Keratinocyte (primary cell): ENCODE measurements at regions not wholly inside any gene's neighbourhood (a gene's known extent, or its start where the extent isn't known, plus 50 kb on each side); places are given as distances from the start of the nearest gene placed in this dataset.

Experiments used
- DNase-seq: peaks from one replicate; pipeline ENCODE4 v3.0.0-alpha.2; 2011; ENCODE audit warnings: low read depth, missing footprints, low spot score
- FAIRE-seq: peaks from 2 replicates; lab custom pipeline; 2011; peaks lifted over from hg19 to GRCh38; lab: Jason Lieb, UNC
- H2AFZ ChIP-seq: 2 replicates; pipeline ENCODE4 v1.6.0; 2012; ENCODE audit warnings: low read length, control low read depth, inconsistent platforms; ENCODE audit not compliant: control insufficient read depth
- H3K27ac ChIP-seq: 2 replicates; pipeline ENCODE4 v1.5.1; 2011; ENCODE audit warnings: low read length; ENCODE audit not compliant: control insufficient read depth, insufficient read depth
- H3K27me3 ChIP-seq: 3 replicates; pipeline ENCODE4 v1.6.0; 2011; ENCODE audit warnings: low read length; ENCODE audit not compliant: control insufficient read depth, insufficient read depth; ENCODE audit errors: extremely low read depth
- H3K36me3 ChIP-seq, 2 experiments: 2 replicates in 1 of 2; 3 replicates in 1 of 2; pipeline ENCODE4 v1.5.1; 2011; ENCODE audit warnings: low read length in 2 of 2, mild to moderate bottlenecking in 1 of 2; ENCODE audit not compliant: control insufficient read depth in 2 of 2, insufficient read depth in 2 of 2; ENCODE audit errors: extremely low read depth in 1 of 2
- H3K4me1 ChIP-seq: 3 replicates; pipeline ENCODE4 v1.5.1; 2011; ENCODE audit warnings: low read length; ENCODE audit not compliant: control insufficient read depth, insufficient read depth; ENCODE audit errors: extremely low read depth
- H3K4me2 ChIP-seq: 3 replicates; pipeline ENCODE4 v1.6.0; 2011; ENCODE audit warnings: low read depth, low read length; ENCODE audit not compliant: control insufficient read depth, insufficient read depth; ENCODE audit errors: extremely low read depth
- H3K4me3 ChIP-seq, 3 experiments: fragments of 200-600 bp in 1 of 3; sonication (generic) in 1 of 3; 2 replicates in 2 of 3; 3 replicates in 1 of 3; pipeline ENCODE4 v1.5.1; 2011 to 2016; ENCODE audit warnings: low read length in 3 of 3, mild to moderate bottlenecking in 3 of 3, control low read depth in 2 of 3, inconsistent platforms in 1 of 3, low read depth in 1 of 3, mixed read lengths in 1 of 3, mixed run types in 1 of 3, moderate library complexity in 1 of 3; ENCODE audit not compliant: control insufficient read depth in 2 of 3, insufficient read depth in 2 of 3; ENCODE audit errors: extremely low read depth in 1 of 3
- H3K79me2 ChIP-seq: 2 replicates; pipeline ENCODE4 v1.6.0; 2012; ENCODE audit warnings: low read length; ENCODE audit not compliant: control insufficient read depth, insufficient read depth
- H3K9ac ChIP-seq: 3 replicates; pipeline ENCODE4 v1.6.0; 2011; ENCODE audit warnings: low read length; ENCODE audit not compliant: control insufficient read depth, insufficient read depth; ENCODE audit errors: extremely low read depth
- H3K9me1 ChIP-seq: 3 replicates; pipeline ENCODE4 v1.6.0; 2011; ENCODE audit warnings: low read length; ENCODE audit not compliant: control insufficient read depth, insufficient read depth; ENCODE audit errors: extremely low read depth
- H3K9me3 ChIP-seq: 2 replicates; pipeline ENCODE4 v1.5.1; 2012; ENCODE audit warnings: low read depth, low read length; ENCODE audit not compliant: control insufficient read depth
- H4K20me1 ChIP-seq: 3 replicates; pipeline ENCODE4 v1.6.0; 2011; ENCODE audit warnings: low read length; ENCODE audit not compliant: control insufficient read depth, insufficient read depth; ENCODE audit errors: extremely low read depth
- CTCF ChIP-seq, 3 experiments: IDR thresholded peaks in 1 of 3; conservative IDR thresholded peaks in 1 of 3; optimal IDR thresholded peaks in 1 of 3; 2 replicates in 2 of 3; 3 replicates in 1 of 3; pipeline versions ENCODE3 to v1.5.1; 2011; ENCODE audit warnings: low read length in 3 of 3, mild to moderate bottlenecking in 3 of 3, moderate library complexity in 2 of 3, control low read depth in 1 of 3, inconsistent platforms in 1 of 3; ENCODE audit not compliant: insufficient read depth in 2 of 3; ENCODE audit errors: extremely low read depth in 1 of 3
- EZH2 ChIP-seq: IDR thresholded peaks from one replicate; pipeline ENCODE4 v1.6.1; 2012; ENCODE audit warnings: inconsistent platforms, mild to moderate bottlenecking, low read length, moderate library complexity
- dilution Hi-C: fragments of 300-500 bp; cut with MboI; formaldehyde crosslinking; loops from one replicate; pipeline ENCODE4 v1.7.0; 2020; ENCODE audit warnings: low sequenced_read_pairs; ENCODE audit not compliant: extremely low pct_ligation_motif_present

GRCh38 chrX:150127216-150127615, 188.9 kb upstream of the EOLA2 start:
- DNase-seq (no peak), FAIRE-seq (no peak)
- Histone ChIP-seq H3K27ac (no peak overlapping the region), H3K9ac (no peak overlapping the region), H3K9me1 (no peaks in the 10 kb centered on the region), H3K4me3 (no peak overlapping the region), H4K20me1 (no peaks in the 10 kb centered on the region), H3K9me3 (no peaks in the 10 kb centered on the region), H3K79me2 (no peaks in the 10 kb centered on the region), H3K27me3 (no peaks in the 10 kb centered on the region), H3K36me3 (no peaks in the 10 kb centered on the region), H2AFZ (no peak overlapping the region), H3K4me1 (no peaks in the 10 kb centered on the region), H3K4me2 (no peak overlapping the region)
- dilution Hi-C loops: no loop called here
- no peak for TF ChIP-seq CTCF (optimal IDR thresholded peaks at IDR 0.05 in 1 of 3, IDR thresholded peaks at IDR 0.05 in 1 of 3, conservative IDR thresholded peaks at IDR 0.05 in 1 of 3; ENCODE audit: extremely low read depth in 1 of 3, insufficient read depth in 2 of 3, low read length in 3 of 3)
- TF ChIP-seq EZH2: no peak

GRCh38 chrX:150143721-150144440, 205.6 kb upstream of the EOLA2 start:
- H3K9me1 ChIP-seq: no peaks in the 10 kb centered on the region
- dilution Hi-C loops: no loop called here
- H4K20me1 ChIP-seq: no peaks in the 10 kb centered on the region
- FAIRE-seq (no peak), DNase-seq (no peak)
- no peak for TF ChIP-seq EZH2
- no peak for TF ChIP-seq CTCF (optimal IDR thresholded peaks at IDR 0.05 in 1 of 3, IDR thresholded peaks at IDR 0.05 in 1 of 3, conservative IDR thresholded peaks at IDR 0.05 in 1 of 3; ENCODE audit: extremely low read depth in 1 of 3, insufficient read depth in 2 of 3, low read length in 3 of 3)
- no peak overlapping the region for H3K9ac ChIP-seq
- H3K27me3 ChIP-seq: no peaks in the 10 kb centered on the region
- H3K4me3 ChIP-seq: no peak overlapping the region
- H3K4me2 ChIP-seq: no peak overlapping the region
- H3K79me2 ChIP-seq: no peaks in the 10 kb centered on the region
- no peaks in the 10 kb centered on the region for H3K9me3 ChIP-seq
- no peak overlapping the region for H2AFZ ChIP-seq
- no peak overlapping the region for H3K27ac ChIP-seq
- H3K36me3 ChIP-seq: no peaks in the 10 kb centered on the region
- no peaks in the 10 kb centered on the region for H3K4me1 ChIP-seq
